VCaP (cell line): ENCODE measurements at regions not wholly inside any gene's neighbourhood (a gene's known extent, or its start where the extent isn't known, plus 50 kb on each side); places are given as distances from the start of the nearest gene placed in this dataset.

Experiments
- H3K27ac ChIP-seq: fragments of 450-650 bp; 2 replicates; pipeline ENCODE4 v1.5.1; 2017
- CTCF ChIP-seq: fragments of 450-650 bp; conservative IDR thresholded peaks from 2 replicates; pipeline ENCODE4 v1.5.1; 2017; ENCODE audit warnings: mild to moderate bottlenecking, moderate library complexity

GRCh38 chr4:58564695-58565475 is 1454.7 kb upstream of the IGFBP7 start:
- no peak overlapping the region for H3K27ac ChIP-seq
- no peak for TF ChIP-seq CTCF

- no peak for TF ChIP-seq CTCF
- H3K27ac ChIP-seq, result no peak overlapping the region
Observed at GRCh38 chr4:58561170-58561569, 1451.0 kb upstream of the IGFBP7 start.

GRCh38 chr4:58560736-58561135 is 1450.6 kb upstream of the IGFBP7 start:
- no peak for TF ChIP-seq CTCF

GRCh38 chr4:58553679-58554078 is 1443.5 kb upstream of the IGFBP7 start:
- H3K27ac ChIP-seq, result no peak overlapping the region
- no peak for TF ChIP-seq CTCF

More at GRCh38 chr4:58560736-58561135, 1450.6 kb upstream of the IGFBP7 start:
- H3K27ac ChIP-seq, result no peak overlapping the region

GRCh38 chr4:58553031-58553430 is 1442.8 kb upstream of the IGFBP7 start:
- no peak for TF ChIP-seq CTCF
- no peak overlapping the region for H3K27ac ChIP-seq

GRCh38 chr4:58551676-58552075 is 1441.5 kb upstream of the IGFBP7 start:
- H3K27ac ChIP-seq, result no peak overlapping the region
- no peak for TF ChIP-seq CTCF

- no peak for TF ChIP-seq CTCF
- no peak overlapping the region for H3K27ac ChIP-seq
Observed at GRCh38 chr4:58543465-58543864, 1433.3 kb upstream of the IGFBP7 start.
